HL-60 (cell line): ENCODE measurements at regions not wholly inside any gene's neighbourhood (a gene's known extent, or its start where the extent isn't known, plus 50 kb on each side); places are given as distances from the start of the nearest gene placed in this dataset.

ENCODE experiments used
- DNase-seq, 2 experiments: peaks; one replicate each; pipeline ENCODE4 v3.0.0-alpha.2; 2010 to 2020; ENCODE audit warnings: low read depth in 1 of 2, low spot score in 1 of 2
- H3K27ac ChIP-seq: fragments of 250-450 bp; sonication (Bioruptor Pico); replicated peaks from 2 replicates; pipeline ENCODE4 v1.5.1; 2020; ENCODE audit warnings: mild to moderate bottlenecking, moderate library complexity
- H3K27me3 ChIP-seq: fragments of 250-450 bp; sonication (Bioruptor Pico); 2 replicates; pipeline ENCODE4 v1.5.1; 2021; ENCODE audit warnings: mild to moderate bottlenecking, moderate library complexity; ENCODE audit not compliant: insufficient read depth, poor library complexity, severe bottlenecking
- H3K4me3 ChIP-seq: replicated peaks from 2 replicates; pipeline ENCODE4 v1.5.1; 2011; ENCODE audit warnings: mild to moderate bottlenecking, control low read depth, low read length; ENCODE audit not compliant: insufficient read depth
- CTCF ChIP-seq: IDR thresholded peaks from one replicate; pipeline ENCODE4 v1.5.1; 2011; ENCODE audit warnings: low read length, control low read depth, inconsistent platforms; ENCODE audit not compliant: insufficient read depth
- GABPA ChIP-seq: IDR thresholded peaks from 2 replicates; pipeline ENCODE4 v1.6.1; 2012; ENCODE audit warnings: low read depth
- POLR2AphosphoS5 ChIP-seq: IDR thresholded peaks from 2 replicates; pipeline ENCODE4 v1.6.1; 2012; ENCODE audit warnings: low read depth
- SPI1 ChIP-seq: IDR thresholded peaks from 2 replicates; pipeline ENCODE4 v1.6.1; 2012; ENCODE audit warnings: low read depth, mild to moderate bottlenecking, borderline replicate concordance
- TF ChIP-seq, protein P1 (sequence below): IDR thresholded peaks from 2 replicates; pipeline ENCODE4 v1.6.1; 2012; ENCODE audit warnings: low read depth; ENCODE audit not compliant: insufficient replicate concordance

GRCh38 chr10:90470966-90471365, 386.9 kb downstream of the HTR7 start:
- Histone ChIP-seq H3K27ac (no peak overlapping the region), H3K4me3 (no peak overlapping the region), H3K27me3 (no peaks in the 10 kb centered on the region)
- TF ChIP-seq, protein P1, sequence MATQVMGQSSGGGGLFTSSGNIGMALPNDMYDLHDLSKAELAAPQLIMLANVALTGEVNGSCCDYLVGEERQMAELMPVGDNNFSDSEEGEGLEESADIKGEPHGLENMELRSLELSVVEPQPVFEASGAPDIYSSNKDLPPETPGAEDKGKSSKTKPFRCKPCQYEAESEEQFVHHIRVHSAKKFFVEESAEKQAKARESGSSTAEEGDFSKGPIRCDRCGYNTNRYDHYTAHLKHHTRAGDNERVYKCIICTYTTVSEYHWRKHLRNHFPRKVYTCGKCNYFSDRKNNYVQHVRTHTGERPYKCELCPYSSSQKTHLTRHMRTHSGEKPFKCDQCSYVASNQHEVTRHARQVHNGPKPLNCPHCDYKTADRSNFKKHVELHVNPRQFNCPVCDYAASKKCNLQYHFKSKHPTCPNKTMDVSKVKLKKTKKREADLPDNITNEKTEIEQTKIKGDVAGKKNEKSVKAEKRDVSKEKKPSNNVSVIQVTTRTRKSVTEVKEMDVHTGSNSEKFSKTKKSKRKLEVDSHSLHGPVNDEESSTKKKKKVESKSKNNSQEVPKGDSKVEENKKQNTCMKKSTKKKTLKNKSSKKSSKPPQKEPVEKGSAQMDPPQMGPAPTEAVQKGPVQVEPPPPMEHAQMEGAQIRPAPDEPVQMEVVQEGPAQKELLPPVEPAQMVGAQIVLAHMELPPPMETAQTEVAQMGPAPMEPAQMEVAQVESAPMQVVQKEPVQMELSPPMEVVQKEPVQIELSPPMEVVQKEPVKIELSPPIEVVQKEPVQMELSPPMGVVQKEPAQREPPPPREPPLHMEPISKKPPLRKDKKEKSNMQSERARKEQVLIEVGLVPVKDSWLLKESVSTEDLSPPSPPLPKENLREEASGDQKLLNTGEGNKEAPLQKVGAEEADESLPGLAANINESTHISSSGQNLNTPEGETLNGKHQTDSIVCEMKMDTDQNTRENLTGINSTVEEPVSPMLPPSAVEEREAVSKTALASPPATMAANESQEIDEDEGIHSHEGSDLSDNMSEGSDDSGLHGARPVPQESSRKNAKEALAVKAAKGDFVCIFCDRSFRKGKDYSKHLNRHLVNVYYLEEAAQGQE = no peak
- TF ChIP-seq POLR2AphosphoS5 = no peak
- TF ChIP-seq SPI1 = no peak
- TF ChIP-seq CTCF = no peak
- TF ChIP-seq GABPA = no peak
- no peak for DNase-seq

DNA sequence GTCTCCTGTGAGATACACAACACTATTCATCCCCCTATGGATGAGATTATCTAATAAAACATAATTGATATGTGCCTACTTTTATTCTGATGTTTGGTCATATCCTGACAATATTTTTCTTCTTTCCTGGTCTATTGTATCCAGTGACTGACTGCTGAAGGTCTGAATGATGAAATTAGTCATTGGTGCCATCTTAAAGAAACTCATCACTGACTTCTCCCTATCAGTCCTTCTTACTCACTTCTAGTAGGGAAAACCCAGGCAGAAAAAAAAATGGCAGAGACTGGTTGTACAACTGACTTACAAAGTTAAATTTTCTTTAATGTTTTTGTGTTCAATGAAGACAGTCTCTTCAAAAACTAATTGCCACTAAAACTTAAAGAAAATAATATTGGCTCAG, 377.4 kb downstream of the HTR7 start:
- Histone ChIP-seq H3K27me3 (no peaks in the 10 kb centered on the region), H3K4me3 (no peak overlapping the region), H3K27ac (no peak overlapping the region)
- TF ChIP-seq SPI1 = no peak
- TF ChIP-seq, protein P1 = no peak
- no peak for TF ChIP-seq POLR2AphosphoS5
- no peak for TF ChIP-seq GABPA
- no peak for DNase-seq

- Histone ChIP-seq H3K27me3 (no peaks in the 10 kb centered on the region), H3K27ac (no peak overlapping the region), H3K4me3 (no peak overlapping the region)
- DNase-seq = no peak
- TF ChIP-seq CTCF (no peak), SPI1 (no peak), GABPA (no peak), POLR2AphosphoS5 (no peak)
- TF ChIP-seq, protein P1 = no peak
These were observed 376.4 kb downstream of the HTR7 start for GRCh38 chr10:90481326-90481923.
